ENCODE measurements at regions not wholly inside any gene's neighbourhood (a gene's known extent, or its start where the extent isn't known, plus 50 kb on each side); places are given as distances from the start of the nearest gene placed in this dataset.
"Not testable (repeated sequence)": the region's sequence is repeated elsewhere in the genome, so short reads cannot be mapped to it uniquely, and the experiment has no call there.

DNA sequence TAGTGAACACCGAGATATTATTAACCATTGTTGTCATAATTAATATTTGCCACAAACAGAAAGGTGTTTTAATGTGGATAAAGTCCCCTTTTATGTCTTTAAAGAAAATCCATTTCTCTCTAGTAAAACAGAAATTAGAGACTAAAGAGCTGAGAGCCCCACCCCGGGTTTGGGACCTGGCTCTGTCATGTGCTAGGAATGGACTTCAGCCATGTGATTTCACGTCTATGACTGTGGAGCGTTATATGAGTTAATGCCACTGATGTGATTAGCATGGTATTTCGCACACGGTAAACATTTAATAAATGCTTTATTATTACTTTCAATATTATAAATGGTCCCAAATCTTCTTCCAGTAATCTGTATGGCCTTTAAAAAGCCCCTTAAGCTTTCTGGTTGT is 205.0 kb upstream of the NFIA start:
- intact Hi-C loops (cut with DNase I; ENCODE audit: low total_unique reads), result no loop called here
- TF ChIP-seq, protein P1, sequence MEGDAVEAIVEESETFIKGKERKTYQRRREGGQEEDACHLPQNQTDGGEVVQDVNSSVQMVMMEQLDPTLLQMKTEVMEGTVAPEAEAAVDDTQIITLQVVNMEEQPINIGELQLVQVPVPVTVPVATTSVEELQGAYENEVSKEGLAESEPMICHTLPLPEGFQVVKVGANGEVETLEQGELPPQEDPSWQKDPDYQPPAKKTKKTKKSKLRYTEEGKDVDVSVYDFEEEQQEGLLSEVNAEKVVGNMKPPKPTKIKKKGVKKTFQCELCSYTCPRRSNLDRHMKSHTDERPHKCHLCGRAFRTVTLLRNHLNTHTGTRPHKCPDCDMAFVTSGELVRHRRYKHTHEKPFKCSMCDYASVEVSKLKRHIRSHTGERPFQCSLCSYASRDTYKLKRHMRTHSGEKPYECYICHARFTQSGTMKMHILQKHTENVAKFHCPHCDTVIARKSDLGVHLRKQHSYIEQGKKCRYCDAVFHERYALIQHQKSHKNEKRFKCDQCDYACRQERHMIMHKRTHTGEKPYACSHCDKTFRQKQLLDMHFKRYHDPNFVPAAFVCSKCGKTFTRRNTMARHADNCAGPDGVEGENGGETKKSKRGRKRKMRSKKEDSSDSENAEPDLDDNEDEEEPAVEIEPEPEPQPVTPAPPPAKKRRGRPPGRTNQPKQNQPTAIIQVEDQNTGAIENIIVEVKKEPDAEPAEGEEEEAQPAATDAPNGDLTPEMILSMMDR (IDR thresholded peaks at IDR 0.05), result no peak
- TF ChIP-seq POLR2A (IDR thresholded peaks at IDR 0.05), result no peak
- no peak for DNase-seq (ENCODE audit: low spot score in 2 of 2)
- H3K4me3 ChIP-seq (ENCODE audit: low read depth, poor library complexity, severe bottlenecking), result no peak overlapping the region
- WGBS, 2 donors, result 87 to 90% methylated on average over 6 of the region's 6 CpGs

DNA sequence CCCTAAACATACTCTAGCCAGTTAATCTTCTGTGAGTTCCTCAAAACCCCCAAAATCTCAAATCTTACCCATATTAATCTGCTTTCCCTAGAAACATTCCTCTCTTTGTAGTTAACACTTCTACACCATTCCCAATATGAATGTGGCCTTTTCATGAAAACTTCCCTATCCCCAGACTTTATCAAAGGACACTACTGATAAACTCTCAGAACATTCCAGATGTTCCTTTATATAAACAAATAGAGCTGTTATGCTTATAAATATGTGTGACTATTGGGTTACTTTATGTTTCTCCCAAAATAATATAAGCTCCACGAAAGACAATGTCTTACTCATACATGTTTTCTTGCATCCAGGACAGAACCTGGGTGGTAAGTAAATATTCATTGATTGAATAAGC is 205.4 kb upstream of the NFIA start:
- intact Hi-C loops (cut with DNase I; ENCODE audit: low total_unique reads), result no loop called here
- H3K4me3 ChIP-seq (ENCODE audit: low read depth, poor library complexity, severe bottlenecking), result no peak overlapping the region
- TF ChIP-seq, protein P1 (IDR thresholded peaks at IDR 0.05), result no peak
- no peak for TF ChIP-seq POLR2A (IDR thresholded peaks at IDR 0.05)
- WGBS, 2 donors, result 93 to 95% methylated on average over 1 of the region's 1 CpG
- no peak for DNase-seq (ENCODE audit: low spot score in 2 of 2)

GRCh38 chr1:60875138-60875537 is 207.2 kb upstream of the NFIA start:
- whole genome bisulfite sequencing, 2 donors, result 50 to 54% methylated on average over 1 of the region's 1 CpG
- no peak overlapping the region for H3K4me3 ChIP-seq (ENCODE audit: low read depth, poor library complexity, severe bottlenecking)
- no peak for TF ChIP-seq POLR2A (IDR thresholded peaks at IDR 0.05)
- TF ChIP-seq, protein P1 (IDR thresholded peaks at IDR 0.05), result no peak
- DNase-seq (ENCODE audit: low spot score in 2 of 2), result no peak
- intact Hi-C loops (cut with DNase I; ENCODE audit: low total_unique reads), result no loop called here

DNA sequence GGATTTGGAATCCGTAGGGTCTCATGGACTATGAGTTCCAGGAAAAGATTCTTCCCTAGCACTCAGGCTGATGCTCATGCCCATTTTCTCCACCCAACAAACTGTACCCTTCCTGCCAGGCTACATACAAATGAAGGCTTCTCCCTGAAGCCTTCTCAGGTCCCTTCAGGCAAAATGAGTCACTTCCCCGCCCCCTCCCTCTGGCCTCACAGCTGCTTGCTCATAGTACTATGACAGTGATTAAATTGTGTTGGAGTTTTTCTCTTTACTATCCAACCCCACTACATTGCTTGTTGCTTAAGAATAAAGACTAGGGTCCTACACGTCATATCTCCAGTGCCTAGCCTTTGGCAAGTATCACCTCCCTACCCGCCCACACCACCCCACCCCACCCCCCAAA is 207.6 kb upstream of the NFIA start:
- WGBS, 2 donors, result 61 to 65% methylated on average over 4 of the region's 4 CpGs
- intact Hi-C loops (cut with DNase I; ENCODE audit: low total_unique reads), result no loop called here
- TF ChIP-seq, protein P1 (IDR thresholded peaks at IDR 0.05), result no peak
- no peak for TF ChIP-seq POLR2A (IDR thresholded peaks at IDR 0.05)
- H3K4me3 ChIP-seq (ENCODE audit: low read depth, poor library complexity, severe bottlenecking), result no peak overlapping the region
- DNase-seq (ENCODE audit: low spot score in 2 of 2), result no peak

GRCh38 chr1:60873396-60873795 is 209.0 kb upstream of the NFIA start:
- intact Hi-C loops (cut with DNase I; ENCODE audit: low total_unique reads); DNase-seq (ENCODE audit: low spot score in 2 of 2); H3K4me3 ChIP-seq (ENCODE audit: low read depth, poor library complexity, severe bottlenecking): not testable (repeated sequence)
- WGBS, 2 donors, result 95 to 97% methylated on average over 18 of the region's 18 CpGs

- no peak overlapping the region for H3K4me3 ChIP-seq (ENCODE audit: low read depth, poor library complexity, severe bottlenecking)
- DNase-seq (ENCODE audit: low spot score in 2 of 2), result no peak
- intact Hi-C loops (cut with DNase I; ENCODE audit: low total_unique reads), result no loop called here
- TF ChIP-seq POLR2A (IDR thresholded peaks at IDR 0.05), result no peak
- TF ChIP-seq, protein P1 (IDR thresholded peaks at IDR 0.05), result no peak
- 65 to 69% methylated on average over 8 of the region's 8 CpGs for WGBS, 2 donors
Measured at GRCh38 chr1:60872426-60873054, 209.8 kb upstream of the NFIA start.

Data from lower leg skin (tissue), 4 donors.